ENCODE measurements at regions not wholly inside any gene's neighbourhood (a gene's known extent, or its start where the extent isn't known, plus 50 kb on each side); places are given as distances from the start of the nearest gene placed in this dataset.

- intact Hi-C loops (cut with micrococcal nuclease): no loop called here
- Mint-ChIP-seq H3K9me3 (ENCODE audit: unreplicated experiment) (no peaks in the 10 kb centered on the region), H3K4me3 (ENCODE audit: unreplicated experiment) (no peak overlapping the region), H3K27ac (ENCODE audit: low read depth, unreplicated experiment) (no peak overlapping the region), H3K36me3 (ENCODE audit: insufficient read depth, unreplicated experiment) (no peaks in the 10 kb centered on the region), H3K4me1 (ENCODE audit: insufficient read depth, unreplicated experiment) (peaks cover 7% of the 10 kb centered on the region), H3K27me3 (ENCODE audit: insufficient read depth, unreplicated experiment) (peaks cover 6% of the 10 kb centered on the region)
- ChIA-PET CTCF (no interaction called here), POLR2A (interaction anchor here (0.6 kb wide), 1 partner anchor 184 kb away, joined by 3 read pairs; no protein-coding TSS in a partner anchor)
- no TSS peak for BruUV-seq (replicated peaks)
- no peak for DNase-seq (ENCODE audit: unreplicated experiment)
- no peak for TF ChIP-seq CTCF (IDR thresholded peaks at IDR 0.05; ENCODE audit: unreplicated experiment)
Observed at GRCh38 chr3:150061288-150062024, 90.8 kb upstream of the PFN2 start.

GRCh38 chr3:150059729-150060128, 89.0 kb upstream of the PFN2 start:
- H3K27ac Mint-ChIP-seq (ENCODE audit: low read depth, unreplicated experiment): no peak overlapping the region
- H3K27me3 Mint-ChIP-seq (ENCODE audit: insufficient read depth, unreplicated experiment): no peaks in the 10 kb centered on the region
- no peaks in the 10 kb centered on the region for H3K9me3 Mint-ChIP-seq (ENCODE audit: unreplicated experiment)
- ChIA-PET CTCF (no interaction called here), POLR2A (no interaction called here)
- DNase-seq (ENCODE audit: unreplicated experiment): no peak
- BruUV-seq (replicated peaks): no TSS peak
- no peaks in the 10 kb centered on the region for H3K36me3 Mint-ChIP-seq (ENCODE audit: insufficient read depth, unreplicated experiment)
- no peak for TF ChIP-seq CTCF (IDR thresholded peaks at IDR 0.05; ENCODE audit: unreplicated experiment)
- intact Hi-C loops (cut with micrococcal nuclease): no loop called here
- H3K4me3 Mint-ChIP-seq (ENCODE audit: unreplicated experiment): no peak overlapping the region
- peaks cover 7% of the 10 kb centered on the region for H3K4me1 Mint-ChIP-seq (ENCODE audit: insufficient read depth, unreplicated experiment)

GRCh38 chr3:150059241-150059640, 88.5 kb upstream of the PFN2 start:
- Mint-ChIP-seq H3K4me1 (ENCODE audit: insufficient read depth, unreplicated experiment) (peaks cover 7% of the 10 kb centered on the region), H3K27ac (ENCODE audit: low read depth, unreplicated experiment) (no peak overlapping the region), H3K27me3 (ENCODE audit: insufficient read depth, unreplicated experiment) (no peaks in the 10 kb centered on the region), H3K9me3 (ENCODE audit: unreplicated experiment) (no peaks in the 10 kb centered on the region), H3K36me3 (ENCODE audit: insufficient read depth, unreplicated experiment) (no peaks in the 10 kb centered on the region), H3K4me3 (ENCODE audit: unreplicated experiment) (no peak overlapping the region)
- ChIA-PET CTCF (no interaction called here), POLR2A (no interaction called here)
- BruUV-seq (replicated peaks): no TSS peak
- intact Hi-C loops (cut with micrococcal nuclease): no loop called here
- no peak for DNase-seq (ENCODE audit: unreplicated experiment)
- TF ChIP-seq CTCF (IDR thresholded peaks at IDR 0.05; ENCODE audit: unreplicated experiment): no peak

GRCh38 chr3:150057227-150057626, 86.5 kb upstream of the PFN2 start:
- no TSS peak for BruUV-seq (replicated peaks)
- H3K27me3 Mint-ChIP-seq (ENCODE audit: insufficient read depth, unreplicated experiment): no peaks in the 10 kb centered on the region

More at GRCh38 chr3:150057227-150057626, 86.5 kb upstream of the PFN2 start:
- intact Hi-C loops (cut with micrococcal nuclease): no loop called here
- TF ChIP-seq CTCF (IDR thresholded peaks at IDR 0.05; ENCODE audit: unreplicated experiment): no peak
- peaks cover 2% of the 10 kb centered on the region for H3K4me1 Mint-ChIP-seq (ENCODE audit: insufficient read depth, unreplicated experiment)
- no peaks in the 10 kb centered on the region for H3K9me3 Mint-ChIP-seq (ENCODE audit: unreplicated experiment)
- ChIA-PET CTCF (no interaction called here), POLR2A (no interaction called here)
- no peak for DNase-seq (ENCODE audit: unreplicated experiment)
- H3K36me3 Mint-ChIP-seq (ENCODE audit: insufficient read depth, unreplicated experiment): no peaks in the 10 kb centered on the region
- H3K4me3 Mint-ChIP-seq (ENCODE audit: unreplicated experiment): no peak overlapping the region
- no peak overlapping the region for H3K27ac Mint-ChIP-seq (ENCODE audit: low read depth, unreplicated experiment)
